Right cardiac atrium (tissue), 5 donors: ENCODE measurements at regions not wholly inside any gene's neighbourhood (a gene's known extent, or its start where the extent isn't known, plus 50 kb on each side); places are given as distances from the start of the nearest gene placed in this dataset.
"Not testable (repeated sequence)": the region's sequence is repeated elsewhere in the genome, so short reads cannot be mapped to it uniquely, and the experiment has no call there.

Experiments used
- ATAC-seq, 2 donors: fragments of 200-7000 bp; cut with Tn5 transposase; one replicate each; pipeline versions ENCODE4 v1.8.0 to v1.9.1; 2020; ENCODE audit warnings: moderate library complexity in 2 of 2, mild to moderate bottlenecking in 1 of 2
- DNase-seq, 3 donors: peaks; one replicate each; pipeline ENCODE4 v3.0.0-alpha.2; 2020
- H3K27ac ChIP-seq: one replicate; pipeline ENCODE4 v1.5.1; 2013; ENCODE audit warnings: mild to moderate bottlenecking, low read length, control low read depth, moderate library complexity
- H3K27me3 ChIP-seq: one replicate; pipeline ENCODE4 v1.6.1; 2013; ENCODE audit not compliant: control insufficient read depth, insufficient read depth
- H3K4me1 ChIP-seq: one replicate; pipeline ENCODE4 v1.6.1; 2013; ENCODE audit warnings: low read length; ENCODE audit not compliant: control insufficient read depth, insufficient read depth
- H3K4me3 ChIP-seq: one replicate; pipeline ENCODE4 v1.5.1; 2013; ENCODE audit warnings: low read length, control low read depth
- H3K9me3 ChIP-seq: one replicate; pipeline ENCODE4 v1.6.1; 2013; ENCODE audit warnings: low read length; ENCODE audit not compliant: control insufficient read depth
- WGBS: extraction: QIAGEN DNeasy Blood & Tissue Kit; methylation state at CpG from one replicate; pipeline ENCODE4 v1.1.7; 2013; 5-methylcytosine and 5-hydroxymethylcytosine counted together
- intact Hi-C, 4 donors: fragments of 100-400 bp; cut with DNase I; formaldehyde crosslinking; loops; one replicate each; pipeline versions ENCODE4 v1.11.0 to v1.14.0; 2022 to 2023
- donor health status: healthy with polysubstance abuse.
- donor health status: DM: no; HTN: yes; CAD: no.
- donor health status: DM: no; HTN: no; CAD: no.
- donor health status: DM: no; HTN: yes; CAD: no; lungs with severe emphysema.
- donor health status: DM: yes; HTN: yes; CAD: no.

GRCh38 chr5:173494446-173494845, 122.0 kb downstream of the BOD1 start:
- DNase-seq (peak in 2 of 3 donors; percentile 57 to 68), ATAC-seq (no peak)
- no peak overlapping the region for H3K4me3 ChIP-seq
- peaks cover 2% of the 10 kb centered on the region for H3K4me1 ChIP-seq
- H3K9me3 ChIP-seq: no peaks in the 10 kb centered on the region
- no peaks in the 10 kb centered on the region for H3K27me3 ChIP-seq
- WGBS: 45% methylated on average over 2 of the region's 2 CpGs
- H3K27ac ChIP-seq: peak overlapping the region; percentile 28
- intact Hi-C loops: no loop called here

- DNase-seq: no peak
- intact Hi-C loops: no loop called here
- WGBS: 77% methylated on average over 6 of the region's 6 CpGs
- Histone ChIP-seq H3K27ac (no peak overlapping the region), H3K27me3 (no peaks in the 10 kb centered on the region), H3K4me1 (peaks cover 2% of the 10 kb centered on the region), H3K9me3 (no peaks in the 10 kb centered on the region), H3K4me3 (no peak overlapping the region)
- ATAC-seq: no peak
These were observed 122.6 kb downstream of the BOD1 start for GRCh38 chr5:173493846-173494245.

- Histone ChIP-seq H3K27ac (no peak overlapping the region), H3K4me1 (peaks cover 2% of the 10 kb centered on the region), H3K4me3 (no peak overlapping the region), H3K27me3 (no peaks in the 10 kb centered on the region), H3K9me3 (no peaks in the 10 kb centered on the region)
- intact Hi-C loops: no loop called here
- ATAC-seq: no peak
- 92% methylated on average over 2 of the region's 2 CpGs for WGBS
- no peak for DNase-seq
These were observed 123.4 kb downstream of the BOD1 start for GRCh38 chr5:173493040-173493439.

- no peaks in the 10 kb centered on the region for H3K27me3 ChIP-seq
- ATAC-seq (no peak), DNase-seq (no peak)
- H3K9me3 ChIP-seq: no peaks in the 10 kb centered on the region
- intact Hi-C loops: no loop called here
- no peak overlapping the region for H3K27ac ChIP-seq
- 89% methylated on average over 1 of the region's 1 CpG for WGBS
- no peak overlapping the region for H3K4me3 ChIP-seq
- H3K4me1 ChIP-seq: no peaks in the 10 kb centered on the region
These were observed 125.8 kb downstream of the BOD1 start for GRCh38 chr5:173490681-173491080.

- Histone ChIP-seq H3K9me3 (no peaks in the 10 kb centered on the region), H3K27ac (no peak overlapping the region), H3K4me3 (no peak overlapping the region), H3K27me3 (no peaks in the 10 kb centered on the region), H3K4me1 (no peaks in the 10 kb centered on the region)
- DNase-seq (no peak), ATAC-seq (no peak)
- intact Hi-C loops: no loop called here
- WGBS: 62% methylated on average over 5 of the region's 5 CpGs
These were observed 128.3 kb downstream of the BOD1 start for GRCh38 chr5:173488144-173488543.

GRCh38 chr5:173487300-173487699, 129.2 kb downstream of the BOD1 start:
- Histone ChIP-seq H3K4me1 (no peaks in the 10 kb centered on the region), H3K9me3 (no peaks in the 10 kb centered on the region), H3K27ac (no peak overlapping the region), H3K4me3 (no peak overlapping the region), H3K27me3 (no peaks in the 10 kb centered on the region)
- no peak for ATAC-seq
- intact Hi-C loops: no loop called here
- DNase-seq: no peak
- WGBS: 65% methylated on average over 1 of the region's 1 CpG

GRCh38 chr5:173486355-173487225, 129.9 kb downstream of the BOD1 start:
- DNase-seq: no peak

GRCh38 chr5:173484569-173484968, 131.9 kb downstream of the BOD1 start:
- no peak for ATAC-seq
- H3K27me3 ChIP-seq: no peaks in the 10 kb centered on the region
- H3K27ac ChIP-seq: no peak overlapping the region
- no peaks in the 10 kb centered on the region for H3K4me1 ChIP-seq
- H3K4me3 ChIP-seq: no peak overlapping the region
- 65% methylated on average over 10 of the region's 10 CpGs for WGBS
- DNase-seq: no peak
- intact Hi-C loops: no loop called here
- no peaks in the 10 kb centered on the region for H3K9me3 ChIP-seq

More at GRCh38 chr5:173486355-173487225, 129.9 kb downstream of the BOD1 start:
- no peak for ATAC-seq
- intact Hi-C loops: no loop called here
- H3K27me3 ChIP-seq: no peaks in the 10 kb centered on the region
- H3K4me3 ChIP-seq: no peak overlapping the region
- H3K4me1 ChIP-seq: no peaks in the 10 kb centered on the region
- 57% methylated on average over 6 of the region's 6 CpGs for WGBS
- no peak overlapping the region for H3K27ac ChIP-seq
- no peaks in the 10 kb centered on the region for H3K9me3 ChIP-seq

GRCh38 chr5:173483599-173483998, 132.9 kb downstream of the BOD1 start:
- WGBS: 80% methylated on average over 3 of the region's 3 CpGs
- H3K9me3 ChIP-seq, intact Hi-C loops, ATAC-seq, DNase-seq, H3K27me3 ChIP-seq, H3K27ac ChIP-seq, H3K4me3 ChIP-seq, H3K4me1 ChIP-seq: not testable (repeated sequence)

- intact Hi-C loops: no loop called here
These were observed 133.3 kb downstream of the BOD1 start for GRCh38 chr5:173483160-173483559.

GRCh38 chr5:173481821-173482220, 134.6 kb downstream of the BOD1 start:
- intact Hi-C loops: no loop called here
- DNase-seq: no peak
- Histone ChIP-seq H3K4me3 (no peak overlapping the region), H3K27ac (no peak overlapping the region), H3K9me3 (no peaks in the 10 kb centered on the region), H3K27me3 (no peaks in the 10 kb centered on the region), H3K4me1 (no peaks in the 10 kb centered on the region)
- 75% methylated on average over 5 of the region's 5 CpGs for WGBS
- no peak for ATAC-seq

More at GRCh38 chr5:173483160-173483559, 133.3 kb downstream of the BOD1 start:
- no peaks in the 10 kb centered on the region for H3K9me3 ChIP-seq
- DNase-seq (no peak), ATAC-seq (no peak)
- H3K27me3 ChIP-seq: no peaks in the 10 kb centered on the region
- H3K4me1 ChIP-seq: no peaks in the 10 kb centered on the region
- H3K27ac ChIP-seq: no peak overlapping the region
- 90% methylated on average over 4 of the region's 4 CpGs for WGBS
- no peak overlapping the region for H3K4me3 ChIP-seq
